Hematopoietic multipotent progenitor cell treated with erythropoietin and hydrocortisone succinate and interleukin-3 and kit ligand, for 6 days (in vitro differentiated cells): ENCODE measurements at regions not wholly inside any gene's neighbourhood (a gene's known extent, or its start where the extent isn't known, plus 50 kb on each side); places are given as distances from the start of the nearest gene placed in this dataset.
"Not testable (repeated sequence)": the region's sequence is repeated elsewhere in the genome, so short reads cannot be mapped to it uniquely, and the experiment has no call there.

Source experiments
- DNase-seq: peaks from one replicate; pipeline ENCODE4 v3.0.0-alpha.2; 2015

- DNase-seq, result no peak
These were observed 1099.8 kb upstream of the CRIM1 start for GRCh38 chr2:35255826-35256225.

GRCh38 chr2:35251156-35251555 lies 1104.4 kb upstream of the CRIM1 start:
- DNase-seq, result no peak

GRCh38 chr2:35246702-35247101 lies 1108.9 kb upstream of the CRIM1 start:
- no peak for DNase-seq

GRCh38 chr2:35228584-35228983 lies 1127.0 kb upstream of the CRIM1 start:
- DNase-seq, result no peak

- DNase-seq, result no peak
These were observed 1135.1 kb upstream of the CRIM1 start for GRCh38 chr2:35220461-35220860.

GRCh38 chr2:35204881-35205280 lies 1150.7 kb upstream of the CRIM1 start:
- DNase-seq, result no peak

- no peak for DNase-seq
These were observed 1151.3 kb upstream of the CRIM1 start for GRCh38 chr2:35204323-35204722.

GRCh38 chr2:35199298-35199697 lies 1156.3 kb upstream of the CRIM1 start:
- no peak for DNase-seq

GRCh38 chr2:35185861-35186412 lies 1169.6 kb upstream of the CRIM1 start:
- no peak for DNase-seq

GRCh38 chr2:35184471-35184870 lies 1171.1 kb upstream of the CRIM1 start:
- no peak for DNase-seq

GRCh38 chr2:35176726-35177125 lies 1178.9 kb upstream of the CRIM1 start:
- DNase-seq, result not testable (repeated sequence)

GRCh38 chr2:35174845-35175244 lies 1180.7 kb upstream of the CRIM1 start:
- DNase-seq, result no peak

GRCh38 chr2:35172687-35173086 lies 1182.9 kb upstream of the CRIM1 start:
- no peak for DNase-seq

- peak; percentile 1 for DNase-seq
These were observed 1187.2 kb upstream of the CRIM1 start for GRCh38 chr2:35168351-35168750.

GRCh38 chr2:35163948-35164347 lies 1191.6 kb upstream of the CRIM1 start:
- DNase-seq, result no peak

- no peak for DNase-seq
These were observed 1194.7 kb upstream of the CRIM1 start for GRCh38 chr2:35160871-35161270.

GRCh38 chr2:35125871-35126270 lies 1229.7 kb upstream of the CRIM1 start:
- no peak for DNase-seq

- no peak for DNase-seq
These were observed 1230.3 kb upstream of the CRIM1 start for GRCh38 chr2:35125278-35125677.

- DNase-seq, result no peak
These were observed 1239.4 kb upstream of the CRIM1 start for GRCh38 chr2:35116151-35116550.

- DNase-seq, result no peak
These were observed 1240.8 kb upstream of the CRIM1 start for GRCh38 chr2:35114765-35115164.

GRCh38 chr2:35112367-35112766 lies 1243.2 kb upstream of the CRIM1 start:
- not testable (repeated sequence) for DNase-seq

GRCh38 chr2:35104309-35104708 lies 1251.3 kb upstream of the CRIM1 start:
- DNase-seq, result no peak

GRCh38 chr2:35099342-35099741 lies 1256.2 kb upstream of the CRIM1 start:
- no peak for DNase-seq

- no peak for DNase-seq
These were observed 1273.5 kb upstream of the CRIM1 start for GRCh38 chr2:35082072-35082471.

GRCh38 chr2:35081622-35082015 lies 1274.0 kb upstream of the CRIM1 start:
- no peak for DNase-seq
